Tibial artery (tissue), 4 donors: ENCODE measurements at regions not wholly inside any gene's neighbourhood (a gene's known extent, or its start where the extent isn't known, plus 50 kb on each side); places are given as distances from the start of the nearest gene placed in this dataset.
A peak's percentile ranks its signal among the peaks of the same experiment; 100 is the strongest.

Experiments used
- DNase-seq, 2 donors: peaks; one replicate each; pipeline ENCODE4 v3.0.0-alpha.2; 2019
- H3K27ac ChIP-seq, 2 donors: fragments of 200-600 bp; sonication (generic) in 1 of 2; 1 replicate in 1 of 2; 2 replicates in 1 of 2; pipeline ENCODE4 v1.5.1; 2018 to 2019; ENCODE audit warnings: mild to moderate bottlenecking in 1 of 2
- H3K27me3 ChIP-seq, 2 donors: fragments of 200-600 bp; sonication (generic) in 1 of 2; one replicate each; pipeline versions ENCODE4 v1.5.1 to v1.6.0; 2016 to 2019
- H3K36me3 ChIP-seq, 3 donors: fragments of 200-600 bp; sonication (generic) in 2 of 3; one replicate each; pipeline ENCODE4 v1.5.1; 2016 to 2019; ENCODE audit warnings: mild to moderate bottlenecking in 2 of 3
- H3K4me1 ChIP-seq, 4 donors: fragments of 200-600 bp; sonication (generic) in 2 of 4; 1 replicate in 3 of 4; 2 replicates in 1 of 4; pipeline ENCODE4 v1.5.1; 2016 to 2019
- H3K4me3 ChIP-seq, 2 donors: fragments of 200-600 bp; sonication (generic) in 1 of 2; 1 replicate in 1 of 2; 2 replicates in 1 of 2; pipeline ENCODE4 v1.5.1; 2018 to 2019; ENCODE audit warnings: mild to moderate bottlenecking in 2 of 2
- H3K9me3 ChIP-seq, 3 donors: fragments of 200-600 bp; sonication (generic) in 1 of 3; one replicate each; pipeline ENCODE4 v1.5.1; 2016 to 2019
- intact Hi-C: fragments of 100-400 bp; cut with DNase I; formaldehyde crosslinking; loops from one replicate; pipeline ENCODE4 v1.15.0; 2023; ENCODE audit warnings: low total_unique reads
- TF ChIP-seq, protein P1 (sequence below), 2 experiments: fragments of 200-600 bp in 1 of 2; fragments of 450-650 bp in 1 of 2; IDR thresholded peaks; one replicate each; pipeline ENCODE4 v1.5.1; 2017 to 2019; ENCODE audit warnings: antibody characterized with exemption in 2 of 2, mild to moderate bottlenecking in 1 of 2, moderate library complexity in 1 of 2

DNA sequence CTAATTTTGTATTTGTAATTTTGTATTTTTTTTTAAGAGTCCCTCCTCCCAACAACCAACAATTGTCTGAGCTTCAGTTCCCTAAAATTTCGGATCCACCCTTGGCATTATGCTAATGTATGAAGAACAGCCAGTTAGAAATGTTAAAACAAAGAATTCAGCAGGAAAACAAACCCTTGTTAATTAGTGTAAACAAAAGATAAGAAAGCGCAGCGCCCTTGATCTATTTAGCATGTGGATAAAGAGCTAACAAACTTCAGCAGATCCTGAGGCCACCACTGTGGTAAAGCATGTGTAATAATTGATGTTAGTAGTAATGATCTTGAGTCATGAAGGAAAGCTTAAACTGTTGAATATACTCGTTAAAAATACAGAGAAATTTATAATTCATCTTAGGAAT lies 199.8 kb downstream of the TMX1 start:
- TF ChIP-seq, protein P1, sequence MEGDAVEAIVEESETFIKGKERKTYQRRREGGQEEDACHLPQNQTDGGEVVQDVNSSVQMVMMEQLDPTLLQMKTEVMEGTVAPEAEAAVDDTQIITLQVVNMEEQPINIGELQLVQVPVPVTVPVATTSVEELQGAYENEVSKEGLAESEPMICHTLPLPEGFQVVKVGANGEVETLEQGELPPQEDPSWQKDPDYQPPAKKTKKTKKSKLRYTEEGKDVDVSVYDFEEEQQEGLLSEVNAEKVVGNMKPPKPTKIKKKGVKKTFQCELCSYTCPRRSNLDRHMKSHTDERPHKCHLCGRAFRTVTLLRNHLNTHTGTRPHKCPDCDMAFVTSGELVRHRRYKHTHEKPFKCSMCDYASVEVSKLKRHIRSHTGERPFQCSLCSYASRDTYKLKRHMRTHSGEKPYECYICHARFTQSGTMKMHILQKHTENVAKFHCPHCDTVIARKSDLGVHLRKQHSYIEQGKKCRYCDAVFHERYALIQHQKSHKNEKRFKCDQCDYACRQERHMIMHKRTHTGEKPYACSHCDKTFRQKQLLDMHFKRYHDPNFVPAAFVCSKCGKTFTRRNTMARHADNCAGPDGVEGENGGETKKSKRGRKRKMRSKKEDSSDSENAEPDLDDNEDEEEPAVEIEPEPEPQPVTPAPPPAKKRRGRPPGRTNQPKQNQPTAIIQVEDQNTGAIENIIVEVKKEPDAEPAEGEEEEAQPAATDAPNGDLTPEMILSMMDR (IDR thresholded peaks at IDR 0.05): no peak
- no peak for DNase-seq
- Histone ChIP-seq H3K27ac (no peak overlapping the region), H3K4me1 (peaks cover 0 to 17% (median 10%) of the 10 kb centered on the region in 4 donors), H3K9me3 (no peaks in the 10 kb centered on the region), H3K4me3 (no peak overlapping the region), H3K36me3 (no peaks in the 10 kb centered on the region), H3K27me3 (no peaks in the 10 kb centered on the region)
- intact Hi-C loops: no loop called here

DNA sequence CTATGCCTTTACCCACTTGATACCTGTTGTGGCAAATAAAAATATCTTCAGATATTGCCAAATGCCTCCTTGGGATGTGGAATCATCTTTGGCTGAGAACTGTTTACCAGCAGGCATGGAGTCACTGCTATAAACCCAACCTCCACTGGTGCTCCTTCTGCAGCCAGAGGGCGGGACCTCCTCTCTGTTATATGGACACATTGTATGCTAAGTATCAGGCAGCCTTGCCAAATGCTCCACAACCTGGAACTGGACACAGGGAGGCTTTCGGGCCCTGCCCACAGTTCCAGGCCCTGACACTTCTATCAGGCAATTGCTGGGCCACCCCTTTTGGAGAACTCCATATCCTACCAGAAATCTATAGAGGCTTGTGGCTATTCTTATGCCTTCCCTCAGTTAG lies 201.0 kb downstream of the TMX1 start:
- TF ChIP-seq, protein P1 (IDR thresholded peaks at IDR 0.05): no peak
- no peaks in the 10 kb centered on the region for H3K36me3 ChIP-seq
- no peaks in the 10 kb centered on the region for H3K27me3 ChIP-seq
- intact Hi-C loops: no loop called here
- no peak overlapping the region for H3K4me3 ChIP-seq
- no peaks in the 10 kb centered on the region for H3K9me3 ChIP-seq
- no peak overlapping the region for H3K27ac ChIP-seq
- DNase-seq: no peak
- H3K4me1 ChIP-seq: peaks cover 0 to 17% (median 10%) of the 10 kb centered on the region in 4 donors

DNA sequence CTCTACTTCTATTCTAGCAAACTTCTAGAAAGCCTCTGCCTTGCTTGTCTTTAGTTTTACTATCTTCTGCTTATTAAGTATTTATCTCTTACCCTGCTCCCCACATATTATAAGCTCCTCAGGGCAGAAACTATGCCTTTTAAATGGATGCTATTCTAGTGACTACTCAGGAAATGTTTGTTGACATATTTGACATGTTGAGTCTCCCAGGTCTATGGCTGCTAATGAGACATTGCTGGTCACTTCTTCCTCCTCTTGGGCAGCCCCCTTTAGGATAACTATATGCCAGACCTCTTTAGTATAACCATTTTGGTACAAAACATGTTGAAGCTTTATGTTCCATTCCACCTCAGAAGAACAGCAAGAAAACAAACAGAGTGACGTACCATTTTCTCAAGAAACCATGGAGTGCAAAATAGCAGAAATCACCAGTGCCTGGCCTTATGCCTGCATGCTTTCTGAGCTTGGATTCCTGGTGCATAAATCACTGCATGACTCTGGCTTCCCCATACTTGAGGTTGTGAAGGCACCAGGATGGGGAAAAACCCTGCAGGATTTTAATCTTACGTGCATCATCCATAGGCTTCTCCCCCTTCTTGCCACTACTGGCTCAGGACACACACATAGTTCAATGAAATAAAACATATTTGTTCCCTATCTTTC lies 202.6 kb downstream of the TMX1 start:
- H3K36me3 ChIP-seq: no peaks in the 10 kb centered on the region

DNA sequence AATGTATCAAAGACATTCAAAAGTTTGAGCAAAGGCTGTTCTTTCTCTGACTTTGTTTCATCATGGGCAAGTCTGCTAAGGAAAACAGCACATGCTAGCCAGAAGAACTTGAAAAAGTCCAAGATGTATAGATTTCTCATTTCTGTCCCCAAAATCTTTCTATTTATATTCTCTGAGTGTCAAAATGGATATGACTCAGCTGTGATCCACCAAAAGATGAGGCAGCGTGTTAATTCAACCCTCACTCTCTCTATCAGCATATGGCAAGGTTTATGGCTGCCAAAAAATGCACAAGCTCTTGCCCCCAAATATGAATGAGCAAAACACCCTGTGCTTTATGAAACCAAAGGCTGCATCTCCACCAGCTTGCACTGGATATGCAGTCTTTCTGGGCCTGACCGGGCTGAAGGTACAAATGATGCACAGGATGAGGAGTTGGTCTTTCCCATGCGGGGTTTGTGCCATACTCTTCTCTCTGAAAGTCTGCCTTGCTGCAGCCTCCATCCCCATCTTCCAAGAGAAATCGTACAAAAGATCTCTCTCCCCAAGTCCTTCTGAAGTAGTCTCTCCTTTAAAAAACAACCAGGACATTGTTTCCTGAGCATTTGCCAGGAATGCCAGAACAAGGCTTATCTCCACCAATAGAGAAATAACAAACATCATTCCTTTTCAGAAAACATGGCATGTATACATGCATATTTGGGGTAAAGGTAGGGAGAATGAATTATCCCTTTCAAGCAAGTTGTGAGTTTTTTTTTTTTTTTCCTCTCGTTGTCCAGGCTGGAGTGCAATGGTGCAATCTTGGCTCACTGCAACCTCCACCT lies 203.4 kb downstream of the TMX1 start:
- Histone ChIP-seq H3K27me3 (no peaks in the 10 kb centered on the region), H3K4me3 (no peak overlapping the region), H3K4me1 (peaks cover 0 to 17% (median 10%) of the 10 kb centered on the region in 4 donors), H3K27ac (peak overlapping the region in 1 of 2 donors; percentile 63), H3K9me3 (no peaks in the 10 kb centered on the region), H3K36me3 (no peaks in the 10 kb centered on the region)
- intact Hi-C loops: no loop called here
- DNase-seq: no peak
- TF ChIP-seq, protein P1 (IDR thresholded peaks at IDR 0.05): no peak

More for the DNA sequence above, 202.6 kb downstream of the TMX1 start:
- intact Hi-C loops: no loop called here
- Histone ChIP-seq H3K27me3 (no peaks in the 10 kb centered on the region), H3K27ac (peak overlapping the region; percentile 46 to 63), H3K4me1 (peaks cover 0 to 17% (median 10%) of the 10 kb centered on the region in 4 donors), H3K9me3 (no peaks in the 10 kb centered on the region), H3K4me3 (no peak overlapping the region)
- no peak for DNase-seq
- TF ChIP-seq, protein P1 (IDR thresholded peaks at IDR 0.05): no peak

DNA sequence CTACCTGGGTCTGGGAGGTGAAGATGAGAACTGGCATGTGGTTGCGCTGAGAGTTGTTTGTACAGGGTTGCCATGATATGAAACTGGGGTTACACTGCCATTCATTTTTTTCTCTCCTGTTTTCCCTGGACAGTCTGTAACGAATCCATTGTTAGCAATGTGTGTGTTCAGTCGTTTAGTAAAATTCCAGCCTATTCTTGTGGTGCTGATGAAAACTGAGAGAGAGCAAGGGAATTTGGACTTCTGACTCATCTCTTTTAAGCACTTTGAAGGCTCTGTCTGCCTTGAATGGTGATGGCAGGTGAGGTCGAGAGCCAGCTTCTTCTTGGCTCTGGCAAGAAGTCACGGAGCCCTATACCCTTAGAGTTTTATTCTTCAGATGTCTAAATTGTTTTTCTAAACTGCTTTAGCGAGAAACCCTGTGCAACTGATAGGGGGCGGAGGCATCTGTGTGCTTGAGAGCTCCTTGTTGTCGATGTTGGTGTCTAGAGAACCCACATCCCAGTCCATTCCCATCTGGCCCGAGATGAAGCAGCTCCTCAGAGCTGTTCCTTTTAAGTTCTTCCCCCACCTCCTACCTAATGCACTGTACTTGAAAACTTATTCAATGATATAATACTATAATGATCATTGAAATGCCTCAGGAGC lies 204.4 kb downstream of the TMX1 start:
- intact Hi-C loops: no loop called here
- no peak overlapping the region for H3K27ac ChIP-seq
- no peaks in the 10 kb centered on the region for H3K27me3 ChIP-seq
- no peaks in the 10 kb centered on the region for H3K9me3 ChIP-seq
- H3K4me3 ChIP-seq: no peak overlapping the region
- TF ChIP-seq, protein P1 (IDR thresholded peaks at IDR 0.05): no peak
- H3K4me1 ChIP-seq: peaks cover 0 to 27% (median 14%) of the 10 kb centered on the region in 4 donors
- no peaks in the 10 kb centered on the region for H3K36me3 ChIP-seq
- DNase-seq: no peak
